NT2/D1 (cell line): ENCODE measurements at regions not wholly inside any gene's neighbourhood (a gene's known extent, or its start where the extent isn't known, plus 50 kb on each side); places are given as distances from the start of the nearest gene placed in this dataset.

Experiments used
- SUZ12 ChIP-seq: IDR thresholded peaks from 2 replicates; pipeline ENCODE4 v1.6.1; 2011; ENCODE audit not compliant: insufficient read length, insufficient read depth; ENCODE audit errors: extremely low read depth
- ZNF274 ChIP-seq: IDR thresholded peaks from 2 replicates; pipeline ENCODE4 v1.6.1; 2011; ENCODE audit warnings: mild to moderate bottlenecking, low read depth, low read length

DNA sequence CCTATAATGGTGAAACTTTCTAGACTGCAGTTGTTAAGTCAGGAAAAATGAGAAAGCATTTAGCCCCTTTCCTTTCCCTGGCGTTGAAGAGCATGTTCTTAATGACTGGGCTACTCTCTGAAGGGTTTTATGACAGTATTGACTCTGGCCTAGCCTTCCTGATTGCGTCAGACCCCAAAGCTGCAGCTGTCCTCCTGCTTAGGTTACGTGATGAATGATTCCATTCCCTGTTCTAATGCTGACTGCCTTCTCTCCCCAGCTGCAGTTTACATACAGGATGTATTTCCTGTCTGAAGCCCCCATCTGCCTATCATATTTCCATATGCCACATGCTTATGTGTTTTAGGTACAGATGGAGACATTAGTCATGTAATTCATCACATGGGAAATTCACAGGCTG is 105.8 kb upstream of the EGFL6 start:
- TF ChIP-seq ZNF274 (no peak), SUZ12 (no peak)
